Breast epithelium (tissue), 3 donors: ENCODE measurements at regions not wholly inside any gene's neighbourhood (a gene's known extent, or its start where the extent isn't known, plus 50 kb on each side); places are given as distances from the start of the nearest gene placed in this dataset.

ENCODE experiments used
- POLR2A ChIP-seq: fragments of 450-650 bp; IDR thresholded peaks from one replicate; pipeline ENCODE4 v1.6.1; 2016; ENCODE audit warnings: antibody characterized with exemption, mild to moderate bottlenecking, moderate library complexity
- POLR2AphosphoS5 ChIP-seq, 3 donors: sonication (generic); formaldehyde crosslinking; IDR thresholded peaks; one replicate each; pipeline ENCODE4 v1.6.1; 2017; ENCODE audit warnings: antibody characterized with exemption in 3 of 3
- TF ChIP-seq, protein P1 (sequence below), 3 donors: fragments of 450-650 bp; IDR thresholded peaks; one replicate each; pipeline ENCODE4 v1.5.1; 2016 to 2017; ENCODE audit warnings: antibody characterized with exemption in 3 of 3, mild to moderate bottlenecking in 3 of 3, moderate library complexity in 3 of 3

DNA sequence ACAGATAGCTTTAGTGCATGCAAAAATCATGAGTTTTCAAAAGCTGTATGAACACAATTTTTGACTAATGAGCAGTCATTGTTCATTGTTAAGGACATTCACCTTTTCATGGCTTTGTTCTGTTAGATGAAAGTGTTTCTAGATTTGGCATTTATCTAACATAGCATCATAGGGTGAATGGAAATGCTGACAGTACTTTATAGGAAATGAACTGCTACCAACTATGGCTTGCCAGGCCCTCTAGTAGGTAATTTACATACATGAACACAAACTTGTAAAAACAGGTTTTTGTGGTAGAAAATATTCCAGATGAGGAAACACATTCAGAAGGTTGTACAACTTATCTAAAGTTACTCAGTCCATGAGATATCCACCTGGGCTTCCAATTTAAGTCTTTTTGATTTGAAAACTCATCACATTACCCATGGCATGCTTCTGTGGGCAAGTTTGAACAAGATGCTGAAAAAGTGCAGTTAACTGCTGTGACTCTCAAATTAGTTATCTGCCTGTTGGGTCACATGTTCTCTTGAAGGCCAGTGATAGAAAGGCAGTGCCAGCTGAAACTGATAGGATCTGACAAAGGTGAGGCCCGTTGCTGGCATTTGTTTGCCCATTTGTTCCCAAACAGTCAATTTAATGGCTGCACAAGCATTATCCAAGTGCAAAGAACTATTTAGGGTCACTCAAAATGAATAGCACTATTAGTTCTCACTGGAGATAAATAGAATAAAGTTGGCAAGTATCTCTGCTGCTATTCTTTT lies 399.1 kb downstream of the MAN2A1 start:
- TF ChIP-seq, protein P1, sequence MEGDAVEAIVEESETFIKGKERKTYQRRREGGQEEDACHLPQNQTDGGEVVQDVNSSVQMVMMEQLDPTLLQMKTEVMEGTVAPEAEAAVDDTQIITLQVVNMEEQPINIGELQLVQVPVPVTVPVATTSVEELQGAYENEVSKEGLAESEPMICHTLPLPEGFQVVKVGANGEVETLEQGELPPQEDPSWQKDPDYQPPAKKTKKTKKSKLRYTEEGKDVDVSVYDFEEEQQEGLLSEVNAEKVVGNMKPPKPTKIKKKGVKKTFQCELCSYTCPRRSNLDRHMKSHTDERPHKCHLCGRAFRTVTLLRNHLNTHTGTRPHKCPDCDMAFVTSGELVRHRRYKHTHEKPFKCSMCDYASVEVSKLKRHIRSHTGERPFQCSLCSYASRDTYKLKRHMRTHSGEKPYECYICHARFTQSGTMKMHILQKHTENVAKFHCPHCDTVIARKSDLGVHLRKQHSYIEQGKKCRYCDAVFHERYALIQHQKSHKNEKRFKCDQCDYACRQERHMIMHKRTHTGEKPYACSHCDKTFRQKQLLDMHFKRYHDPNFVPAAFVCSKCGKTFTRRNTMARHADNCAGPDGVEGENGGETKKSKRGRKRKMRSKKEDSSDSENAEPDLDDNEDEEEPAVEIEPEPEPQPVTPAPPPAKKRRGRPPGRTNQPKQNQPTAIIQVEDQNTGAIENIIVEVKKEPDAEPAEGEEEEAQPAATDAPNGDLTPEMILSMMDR (IDR thresholded peaks at IDR 0.05) = no peak
- TF ChIP-seq POLR2A = no peak
- TF ChIP-seq POLR2AphosphoS5 (IDR thresholded peaks at IDR 0.05) = no peak
